ENCODE measurements at regions not wholly inside any gene's neighbourhood (a gene's known extent, or its start where the extent isn't known, plus 50 kb on each side); places are given as distances from the start of the nearest gene placed in this dataset.

DNA sequence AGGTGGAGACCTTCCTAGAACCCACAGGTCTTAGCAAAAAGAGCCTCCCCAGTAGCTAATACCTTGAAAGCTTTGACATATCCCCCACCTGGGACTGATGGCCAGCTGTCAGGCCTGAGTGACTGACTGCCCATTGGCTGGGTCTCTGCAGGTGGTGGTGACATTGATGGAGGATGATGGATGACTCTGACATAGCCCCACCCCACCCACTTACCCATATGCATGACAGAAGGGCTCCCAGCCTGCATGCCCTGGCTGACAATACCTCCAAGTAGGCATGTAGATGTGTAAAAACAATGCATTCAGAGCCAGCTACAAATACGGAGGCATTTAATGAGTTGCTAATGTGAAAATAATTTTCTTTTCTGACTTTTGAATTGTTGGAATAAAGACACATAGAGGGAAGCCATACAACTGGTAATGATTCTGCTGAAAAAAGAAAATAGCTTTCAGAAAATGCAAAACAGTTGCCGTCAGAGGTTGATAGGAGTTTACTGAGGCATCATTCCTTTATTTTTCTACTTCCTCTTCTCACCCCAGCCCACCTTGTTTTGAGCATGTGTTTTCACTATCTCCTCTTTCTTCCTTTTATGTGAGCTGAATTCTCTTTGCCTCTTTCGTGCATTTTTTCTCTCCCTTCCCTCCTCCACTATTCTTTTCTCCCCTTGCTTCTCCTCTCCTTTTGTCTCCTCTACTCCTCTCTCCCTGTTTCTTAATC, 70.6 kb downstream of the OLIG3 start:
- DNase-seq (ENCODE audit: low spot score), result no peak
- Histone ChIP-seq H3K27ac (no peak overlapping the region), H3K4me3 (no peak overlapping the region)
- TF ChIP-seq, protein P1, sequence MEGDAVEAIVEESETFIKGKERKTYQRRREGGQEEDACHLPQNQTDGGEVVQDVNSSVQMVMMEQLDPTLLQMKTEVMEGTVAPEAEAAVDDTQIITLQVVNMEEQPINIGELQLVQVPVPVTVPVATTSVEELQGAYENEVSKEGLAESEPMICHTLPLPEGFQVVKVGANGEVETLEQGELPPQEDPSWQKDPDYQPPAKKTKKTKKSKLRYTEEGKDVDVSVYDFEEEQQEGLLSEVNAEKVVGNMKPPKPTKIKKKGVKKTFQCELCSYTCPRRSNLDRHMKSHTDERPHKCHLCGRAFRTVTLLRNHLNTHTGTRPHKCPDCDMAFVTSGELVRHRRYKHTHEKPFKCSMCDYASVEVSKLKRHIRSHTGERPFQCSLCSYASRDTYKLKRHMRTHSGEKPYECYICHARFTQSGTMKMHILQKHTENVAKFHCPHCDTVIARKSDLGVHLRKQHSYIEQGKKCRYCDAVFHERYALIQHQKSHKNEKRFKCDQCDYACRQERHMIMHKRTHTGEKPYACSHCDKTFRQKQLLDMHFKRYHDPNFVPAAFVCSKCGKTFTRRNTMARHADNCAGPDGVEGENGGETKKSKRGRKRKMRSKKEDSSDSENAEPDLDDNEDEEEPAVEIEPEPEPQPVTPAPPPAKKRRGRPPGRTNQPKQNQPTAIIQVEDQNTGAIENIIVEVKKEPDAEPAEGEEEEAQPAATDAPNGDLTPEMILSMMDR (IDR thresholded peaks at IDR 0.05), result no peak

DNA sequence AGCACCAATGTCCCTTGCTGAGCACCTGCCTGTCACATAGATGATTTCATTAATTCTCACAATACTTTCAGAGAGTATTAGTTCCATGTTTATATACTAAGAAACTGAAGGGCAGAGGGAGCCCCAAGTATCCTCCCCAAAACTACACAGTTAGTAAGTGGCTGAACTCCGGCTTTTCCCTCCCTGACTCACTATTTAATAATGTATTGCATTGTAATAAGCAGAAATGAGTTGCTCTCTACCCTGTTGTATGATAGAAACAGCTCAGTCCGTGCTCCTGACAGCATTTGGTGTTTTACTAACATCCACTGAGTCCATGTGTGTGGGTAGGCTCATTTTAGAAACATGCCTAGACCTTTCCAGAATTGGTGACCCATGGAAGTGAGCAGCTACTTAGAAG, 76.8 kb downstream of the OLIG3 start:
- Histone ChIP-seq H3K27ac (no peak overlapping the region), H3K4me3 (no peak overlapping the region)
- DNase-seq (ENCODE audit: low spot score), result no peak
- TF ChIP-seq, protein P1 (IDR thresholded peaks at IDR 0.05), result no peak

DNA sequence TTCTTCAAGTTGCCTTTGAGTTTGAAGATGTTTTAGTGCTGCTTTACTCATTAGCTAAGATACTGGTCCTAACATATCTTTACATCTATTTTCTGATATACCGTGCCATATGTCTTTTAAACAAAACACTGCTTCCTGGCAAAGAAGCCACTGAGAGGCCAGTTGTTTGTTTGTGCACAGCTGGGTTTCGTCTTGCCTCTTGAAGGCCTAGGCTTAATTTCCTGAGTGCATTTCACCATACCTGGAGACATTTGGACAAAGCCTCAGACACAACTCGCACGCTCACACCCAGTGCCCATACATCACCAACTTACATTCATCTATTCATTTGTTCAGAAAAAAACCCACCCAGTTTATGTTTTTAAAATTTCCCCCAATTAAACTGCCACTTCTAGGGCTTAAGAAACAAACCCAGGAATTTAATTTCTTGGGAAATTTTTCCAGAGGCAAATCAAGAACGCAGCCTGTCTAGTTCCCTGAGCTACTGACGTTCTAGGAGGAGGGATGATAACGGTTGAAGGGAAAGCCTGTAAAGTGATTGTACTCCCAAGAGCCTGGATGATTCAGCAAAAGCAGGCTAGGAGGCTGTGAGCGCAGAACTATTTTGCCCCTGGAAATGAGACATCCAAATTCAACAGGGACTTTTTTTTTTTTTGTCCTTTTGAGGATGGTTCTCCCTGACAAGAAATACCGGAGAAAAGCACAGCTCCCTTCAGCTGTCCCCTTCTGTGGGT, 77.7 kb downstream of the OLIG3 start:
- DNase-seq (ENCODE audit: low spot score), result no peak
- no peak overlapping the region for H3K4me3 ChIP-seq
- no peak overlapping the region for H3K27ac ChIP-seq
- TF ChIP-seq, protein P1 (IDR thresholded peaks at IDR 0.05), result no peak

DNA sequence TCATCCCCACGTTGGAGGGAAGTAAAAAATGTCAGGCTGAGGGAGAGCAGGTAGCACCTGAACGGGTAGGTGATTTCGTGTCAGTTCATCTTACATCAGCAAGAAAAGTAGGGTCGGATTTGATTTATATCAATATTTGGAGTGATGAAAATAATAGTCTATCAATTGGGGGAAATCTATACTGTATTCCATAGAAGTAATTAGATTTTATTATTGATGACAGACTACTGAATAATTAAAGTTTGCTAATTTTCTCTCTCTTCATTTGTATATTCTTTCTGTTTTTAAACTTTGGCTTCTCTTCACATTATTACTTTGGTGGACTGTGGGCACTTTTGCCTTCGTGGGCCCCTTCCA, 78.4 kb downstream of the OLIG3 start:
- peak overlapping the region in 1 of 2 donors; percentile 54 for H3K27ac ChIP-seq
- no peak for DNase-seq (ENCODE audit: low spot score)
- TF ChIP-seq, protein P1 (IDR thresholded peaks at IDR 0.05), result no peak
- H3K4me3 ChIP-seq, result peak overlapping the region; percentile 70

DNA sequence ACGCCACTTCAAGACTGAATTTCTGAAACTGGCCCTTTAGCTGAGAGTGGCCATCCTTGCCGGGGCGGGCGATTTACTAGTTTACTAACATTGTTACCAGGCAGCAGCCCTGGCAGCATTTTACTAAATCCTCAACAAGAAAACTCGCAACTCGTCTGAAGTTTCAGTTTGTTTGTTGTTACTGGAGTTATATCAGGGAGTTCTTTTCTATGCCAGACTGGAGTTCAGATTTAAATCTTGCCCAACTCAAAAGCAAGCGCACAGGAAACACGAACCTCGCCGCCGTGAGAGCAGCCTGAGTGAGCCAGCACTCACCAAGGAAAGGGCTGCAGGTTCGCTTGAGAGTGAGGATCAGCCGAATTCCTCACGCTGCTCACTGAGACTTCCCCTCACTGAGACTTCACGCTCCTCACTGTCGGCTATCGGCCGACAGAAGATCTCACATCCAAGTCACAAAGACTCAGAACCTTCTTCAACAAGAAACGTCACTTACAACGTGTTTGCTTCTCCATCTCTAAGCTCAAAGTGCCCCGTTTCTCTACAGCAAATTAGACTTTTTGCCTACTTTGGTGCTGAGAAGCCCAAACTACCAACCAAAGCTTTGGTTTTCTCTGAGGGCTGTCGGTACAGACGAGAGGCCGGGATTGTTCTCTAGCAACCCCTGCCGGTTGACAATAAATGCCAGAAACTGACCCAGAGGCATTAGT, 78.9 kb downstream of the OLIG3 start:
- DNase-seq (ENCODE audit: low spot score), result peak; percentile 76
- TF ChIP-seq, protein P1 (IDR thresholded peaks at IDR 0.05), result peak; percentile 21
- peak overlapping the region; percentile 54 to 72 for H3K27ac ChIP-seq
- H3K4me3 ChIP-seq, result peak overlapping the region; percentile 70

DNA sequence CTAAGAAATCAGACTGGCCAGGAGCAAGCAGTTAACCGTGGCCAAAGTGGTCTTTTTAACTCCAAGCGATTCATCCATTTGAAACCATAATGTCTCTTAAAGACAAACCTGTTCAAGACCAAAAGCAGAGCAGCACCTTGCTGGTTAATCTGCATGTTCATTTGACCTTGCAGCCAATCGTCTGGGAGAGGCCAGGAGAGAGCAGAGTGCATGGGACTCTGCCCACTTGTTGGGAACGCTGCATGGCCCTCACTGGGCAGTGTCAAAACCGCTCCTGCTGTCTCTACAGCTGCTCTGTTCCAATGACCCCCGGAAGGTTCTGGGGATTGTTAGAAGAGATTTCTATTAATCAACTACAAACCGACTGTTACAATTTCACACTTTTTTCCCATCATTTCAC, 79.6 kb downstream of the OLIG3 start:
- no peak for DNase-seq (ENCODE audit: low spot score)
- peak overlapping the region; percentile 70 for H3K4me3 ChIP-seq
- TF ChIP-seq, protein P1 (IDR thresholded peaks at IDR 0.05), result no peak
- no peak overlapping the region for H3K27ac ChIP-seq

Data from coronary artery (tissue), 2 donors.